ENCODE measurements at regions not wholly inside any gene's neighbourhood (a gene's known extent, or its start where the extent isn't known, plus 50 kb on each side); places are given as distances from the start of the nearest gene placed in this dataset.

DNA sequence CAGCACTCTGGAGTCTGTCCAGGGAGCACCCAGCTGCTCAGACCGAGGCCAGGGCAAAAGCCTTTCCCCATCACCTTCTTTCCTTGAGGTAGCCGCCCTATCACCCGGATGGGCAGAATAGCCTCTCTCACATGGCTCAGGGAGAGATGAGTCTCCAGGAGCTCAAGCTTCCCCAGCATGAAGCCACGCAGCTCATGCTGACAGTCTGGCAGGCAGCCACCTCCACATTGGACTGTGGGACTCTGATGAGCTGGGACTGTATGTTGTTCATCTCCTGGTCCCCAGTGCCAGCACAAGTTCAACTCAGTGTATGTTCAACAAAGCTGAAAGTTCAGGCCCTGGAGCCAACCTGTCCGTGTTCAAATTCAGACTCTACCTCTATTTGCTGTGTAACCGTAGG lies 75.2 kb upstream of the ZC3H12A start:
- no peak for TF ChIP-seq YY1 (IDR thresholded peaks at IDR 0.05; ENCODE audit: insufficient read depth, insufficient read length)
- no peak for TF ChIP-seq SUZ12 (IDR thresholded peaks at IDR 0.05; ENCODE audit: extremely low read depth, insufficient read depth, insufficient read length)
